Nucleus accumbens (tissue), 56 donors: ENCODE measurements at regions not wholly inside any gene's neighbourhood (a gene's known extent, or its start where the extent isn't known, plus 50 kb on each side); places are given as distances from the start of the nearest gene placed in this dataset.

Experiments
- DNase-seq, 56 donors: peaks; one replicate each; lab custom pipeline; 2025; lab: John Stamatoyannopoulos, UW

DNA sequence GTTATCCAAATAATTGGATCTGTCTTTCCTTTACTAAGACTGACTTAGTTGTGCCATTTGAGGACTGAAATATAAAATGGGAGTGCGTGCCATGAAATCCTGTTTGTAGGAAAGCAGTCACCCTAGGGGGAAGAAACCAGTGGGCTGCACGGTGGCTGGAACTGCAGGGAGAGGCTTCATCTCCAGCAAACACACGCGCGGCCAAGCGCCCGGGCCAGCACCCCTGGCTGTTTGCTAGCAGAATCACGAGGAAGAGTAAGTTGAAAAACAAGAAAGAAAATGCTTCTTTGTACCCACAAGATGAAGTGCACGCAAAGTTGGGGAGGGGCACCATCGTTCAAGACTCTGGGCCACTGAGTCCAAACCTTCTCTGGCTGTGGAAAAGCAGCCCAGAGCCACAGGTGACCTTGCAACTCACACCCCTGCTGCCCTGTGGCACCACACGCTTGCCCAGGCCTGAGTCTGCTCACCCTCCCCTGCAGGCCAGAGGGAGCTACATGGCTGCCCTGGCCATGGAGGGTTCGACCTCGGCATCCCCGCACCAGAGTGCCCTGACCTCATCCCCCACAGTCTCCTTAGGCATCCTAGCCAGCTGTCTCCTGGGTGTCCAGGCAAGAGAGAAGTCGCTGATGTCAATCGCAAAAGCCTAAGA lies 55.2 kb downstream of the IRX2 start:
- no peak for DNase-seq

DNA sequence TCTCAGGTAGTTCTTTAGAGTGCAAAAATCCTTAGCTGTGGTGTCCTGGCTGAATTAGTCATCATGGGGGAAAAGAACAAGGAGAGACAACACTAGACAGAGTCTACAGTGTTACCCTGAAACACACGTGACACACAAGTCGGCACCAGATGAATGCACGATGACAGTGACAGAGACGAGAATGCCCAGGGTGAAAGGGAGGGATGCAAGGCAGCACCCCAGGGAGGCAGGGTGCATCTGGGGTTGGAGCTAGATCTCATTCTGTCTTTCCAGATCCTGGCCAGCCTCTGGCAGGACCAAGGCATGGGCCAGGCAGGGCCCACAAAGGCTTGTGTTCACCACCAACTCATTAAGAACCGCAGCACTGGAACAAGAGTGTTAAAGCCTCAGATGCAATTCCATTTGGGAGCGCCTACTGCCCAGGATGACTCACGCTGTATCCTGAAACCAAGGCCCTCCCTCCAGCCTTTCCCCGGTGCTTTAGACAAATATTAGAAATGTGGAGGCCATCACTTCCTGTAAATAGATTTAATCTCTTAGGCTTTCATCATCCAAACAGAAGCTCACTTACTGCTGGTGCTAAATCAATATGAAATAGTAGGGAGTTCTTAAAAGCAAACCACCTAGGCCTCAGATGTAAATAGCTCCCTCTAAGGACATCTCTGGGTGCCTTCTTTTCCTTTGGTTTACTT lies 56.1 kb downstream of the IRX2 start:
- no peak for DNase-seq

DNA sequence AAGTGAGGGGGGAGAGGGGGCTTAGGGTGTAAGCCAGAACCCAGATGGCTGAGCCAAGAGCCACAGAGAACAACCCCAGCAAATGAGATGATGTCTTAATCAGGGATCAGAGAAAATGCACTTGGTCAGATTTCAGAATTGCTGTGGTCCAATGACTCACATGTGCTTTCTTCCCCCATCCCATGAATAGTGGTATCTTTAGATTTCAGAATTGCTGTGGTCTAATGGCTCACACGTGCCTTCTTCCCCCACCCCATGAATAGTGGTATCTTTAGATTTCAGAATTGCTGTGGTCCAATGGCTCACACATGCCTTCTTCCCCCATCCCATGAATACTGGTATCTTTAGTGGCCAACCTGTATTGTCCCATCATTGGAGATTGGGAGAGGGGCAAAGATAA lies 59.9 kb downstream of the IRX2 start:
- no peak for DNase-seq

DNA sequence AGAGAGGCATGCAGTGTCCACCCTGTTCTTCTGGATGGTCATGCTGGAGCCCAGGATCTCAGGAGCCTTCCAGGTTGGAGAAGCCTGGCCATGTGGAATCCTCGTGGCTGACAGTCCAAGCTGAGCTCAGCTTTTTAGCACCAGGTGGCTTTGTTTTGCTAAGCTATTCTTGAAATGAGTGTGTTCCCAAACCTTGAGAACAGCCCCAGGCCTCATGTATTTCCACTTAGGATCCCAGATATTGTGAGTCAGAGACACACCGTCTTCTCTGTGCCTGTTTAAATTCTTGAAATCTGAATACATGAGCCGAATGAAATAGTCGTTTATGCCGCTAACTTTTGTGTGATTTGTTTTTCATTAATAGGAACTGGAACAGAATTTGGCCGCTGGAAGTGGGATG lies 61.2 kb downstream of the IRX2 start:
- no peak for DNase-seq

DNA sequence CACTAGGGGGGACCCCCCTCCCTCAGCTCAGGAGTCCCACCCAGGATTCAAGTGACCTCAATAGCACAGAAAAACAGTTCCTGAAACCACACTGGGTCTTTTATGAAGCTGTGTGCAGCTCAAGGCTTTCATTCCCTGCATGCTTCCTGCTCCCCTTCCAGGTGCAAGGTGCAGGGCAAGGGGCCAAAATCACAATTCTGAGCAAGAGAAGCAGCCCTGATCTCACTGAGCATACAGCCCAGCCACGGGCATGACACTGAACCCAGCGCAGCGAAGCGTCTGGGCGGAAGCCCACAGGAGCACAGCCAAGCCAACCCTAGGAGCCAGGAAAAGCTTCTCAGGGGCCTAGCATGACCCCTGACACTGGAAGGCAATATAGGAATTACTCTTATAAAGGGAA lies 62.9 kb downstream of the IRX2 start:
- DNase-seq: no peak

DNA sequence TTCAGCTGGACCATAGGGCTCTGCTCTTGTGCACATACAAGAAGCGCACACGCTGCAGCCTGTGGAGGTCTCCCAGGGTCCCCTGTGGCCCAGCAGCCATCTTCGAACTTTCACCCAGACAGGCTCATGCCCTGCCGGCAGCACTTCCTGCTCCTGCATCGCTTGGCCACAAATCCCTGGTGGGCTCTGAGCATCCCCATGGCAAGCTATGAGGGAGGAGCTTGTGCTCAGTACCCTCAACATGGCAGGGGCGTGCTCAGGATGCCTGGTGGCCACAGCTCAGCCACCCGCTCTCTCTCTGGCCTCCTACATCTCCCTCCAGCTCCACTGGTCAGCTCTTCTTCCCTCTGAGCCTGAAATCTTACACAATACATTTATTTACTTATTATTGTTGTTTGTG lies 63.7 kb downstream of the IRX2 start:
- DNase-seq: no peak

DNA sequence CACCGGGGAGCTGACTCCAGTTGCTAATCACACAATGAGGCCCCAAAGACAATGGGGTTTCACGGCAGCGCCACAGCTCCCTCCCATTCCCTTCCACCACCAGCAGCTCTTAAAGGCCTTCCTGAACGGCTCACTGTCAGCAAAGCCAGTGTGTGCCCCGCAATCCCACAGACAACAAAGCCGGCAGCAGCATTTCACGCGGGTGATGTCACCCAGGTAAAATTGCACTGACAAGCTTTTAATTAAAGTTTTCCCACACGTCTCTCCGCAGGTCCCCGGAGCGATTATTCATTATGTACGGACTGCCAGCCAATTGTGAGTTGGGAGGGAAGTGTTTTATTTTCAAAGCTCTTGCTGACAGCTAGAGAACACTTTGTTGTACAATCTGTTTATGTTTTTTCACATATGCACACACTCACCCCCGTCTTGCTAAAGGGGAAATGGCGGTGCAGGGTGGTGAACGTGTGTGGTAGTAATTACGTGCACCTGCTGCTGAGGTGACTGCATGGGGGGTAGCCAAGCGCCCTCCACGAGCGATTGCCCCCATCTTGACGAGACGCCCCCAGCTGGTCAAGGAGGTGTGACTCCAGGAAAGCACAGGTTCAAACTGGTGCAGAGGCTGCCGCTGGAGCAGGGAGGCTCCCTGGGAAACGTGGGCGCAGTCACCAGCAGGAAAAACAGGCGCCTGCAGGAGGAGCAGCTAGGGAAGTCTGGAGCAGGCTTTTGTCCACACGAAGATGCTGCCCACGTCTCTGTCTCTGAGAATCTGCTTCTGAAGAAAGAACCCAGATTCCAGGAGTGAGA lies 65.0 kb downstream of the IRX2 start:
- DNase-seq: peak in 1 of 56 donors; percentile 9

DNA sequence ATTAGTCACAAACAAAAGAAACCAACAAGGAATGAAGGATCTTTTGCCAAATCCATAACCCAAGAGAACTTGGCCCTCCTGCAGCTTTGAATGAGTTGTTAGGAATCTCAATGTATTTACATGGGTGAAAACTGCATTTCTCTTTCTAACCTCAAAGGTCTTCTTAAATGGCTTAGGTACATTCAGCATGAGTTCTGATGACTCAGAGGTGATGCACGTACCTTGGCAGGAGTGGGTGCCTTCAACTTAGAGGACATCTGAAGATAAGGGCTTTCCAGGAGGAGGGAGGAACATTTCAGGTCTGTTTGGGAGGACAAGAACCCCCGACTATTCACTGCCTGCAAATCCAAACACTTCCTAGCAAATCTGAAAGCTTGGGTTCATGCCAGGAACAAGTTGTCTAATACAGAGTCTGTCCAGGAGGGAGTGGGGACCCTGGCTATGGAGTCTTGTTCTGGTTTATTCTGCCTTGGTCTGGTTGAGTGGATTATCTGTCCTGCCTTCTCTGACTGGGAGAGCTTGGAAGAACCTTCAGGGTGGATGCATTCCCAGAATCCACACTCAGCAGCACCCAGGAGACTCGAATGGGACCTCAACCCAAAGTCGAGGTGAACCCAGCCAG lies 65.7 kb downstream of the IRX2 start:
- no peak for DNase-seq

DNA sequence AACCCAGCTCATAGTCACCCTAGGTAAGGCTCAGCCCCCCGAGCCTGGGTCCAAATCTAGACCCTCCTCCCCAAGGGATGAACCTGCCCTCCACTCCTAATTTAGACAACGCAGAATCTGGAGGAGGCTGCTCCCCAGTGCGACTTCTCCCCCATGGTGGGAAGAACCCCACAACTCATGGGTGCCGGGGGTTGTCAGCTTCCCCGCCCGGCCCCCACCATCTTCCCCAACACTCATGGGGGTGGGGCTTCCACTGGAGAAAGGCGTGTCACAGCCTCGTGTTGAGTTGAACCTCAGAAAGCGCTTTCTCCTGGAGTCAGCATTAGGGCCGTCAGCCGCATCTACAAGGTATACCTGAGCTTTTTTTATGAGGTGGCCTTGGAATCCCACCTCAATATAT lies 66.9 kb downstream of the IRX2 start:
- no peak for DNase-seq

DNA sequence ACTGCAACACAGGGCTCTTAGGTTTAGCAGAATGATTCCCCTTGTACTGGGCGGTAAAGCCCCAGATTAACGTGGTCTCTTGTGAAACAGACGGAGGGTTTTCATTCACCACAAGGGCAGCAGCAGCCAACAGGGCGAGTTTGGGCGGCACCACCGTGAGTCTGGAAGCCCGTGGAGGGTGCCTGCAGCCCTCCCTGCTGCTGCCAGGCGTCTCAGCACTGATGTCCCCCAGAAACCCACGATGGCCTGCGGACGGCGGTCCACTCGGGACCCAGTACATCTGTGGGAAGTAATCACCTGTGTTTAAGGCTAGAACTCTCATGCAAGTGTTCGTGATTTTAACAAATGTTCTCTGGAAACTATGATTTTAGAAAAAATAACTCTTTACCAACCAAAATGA lies 67.8 kb downstream of the IRX2 start:
- no peak for DNase-seq

DNA sequence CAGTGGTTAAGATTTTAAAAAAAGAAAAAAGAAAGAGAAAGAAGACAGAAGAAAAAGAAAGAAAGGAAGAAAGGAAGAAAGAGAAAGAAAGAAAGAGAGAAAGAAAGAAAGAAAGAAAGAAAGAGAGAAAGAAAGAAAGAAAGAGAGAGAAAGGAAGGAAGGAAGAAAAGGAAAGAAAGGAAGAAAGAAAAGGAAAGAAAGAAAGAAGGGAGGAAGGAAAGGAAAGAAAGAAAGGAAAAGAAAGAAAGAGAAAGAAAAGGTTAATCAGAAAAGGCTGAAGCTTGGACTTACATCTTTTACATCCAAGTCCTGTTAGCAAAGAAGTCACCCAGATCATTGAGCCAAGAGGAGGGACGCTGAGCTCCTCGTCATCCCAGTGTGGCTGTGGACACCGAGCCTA lies 70.0 kb downstream of the IRX2 start:
- no peak for DNase-seq

DNA sequence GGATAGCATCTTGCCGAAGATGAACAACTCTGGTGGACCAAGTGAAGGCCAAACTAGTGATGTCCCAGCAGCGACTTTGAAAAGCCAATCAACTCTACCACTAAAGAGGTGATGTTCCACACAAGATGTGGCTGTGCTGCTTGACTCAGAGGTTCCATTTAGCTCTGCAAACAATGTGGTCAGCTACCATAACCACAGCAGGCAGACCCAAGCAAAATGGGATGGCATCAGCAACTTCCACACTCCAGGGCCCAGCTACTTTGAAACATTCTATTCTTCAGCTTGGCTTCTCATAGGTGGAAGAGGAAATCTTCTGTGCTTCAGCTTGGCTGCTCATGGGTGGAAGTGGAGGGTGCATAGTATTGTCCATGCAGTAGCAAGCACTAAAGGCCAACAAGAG lies 70.5 kb downstream of the IRX2 start:
- no peak for DNase-seq

DNA sequence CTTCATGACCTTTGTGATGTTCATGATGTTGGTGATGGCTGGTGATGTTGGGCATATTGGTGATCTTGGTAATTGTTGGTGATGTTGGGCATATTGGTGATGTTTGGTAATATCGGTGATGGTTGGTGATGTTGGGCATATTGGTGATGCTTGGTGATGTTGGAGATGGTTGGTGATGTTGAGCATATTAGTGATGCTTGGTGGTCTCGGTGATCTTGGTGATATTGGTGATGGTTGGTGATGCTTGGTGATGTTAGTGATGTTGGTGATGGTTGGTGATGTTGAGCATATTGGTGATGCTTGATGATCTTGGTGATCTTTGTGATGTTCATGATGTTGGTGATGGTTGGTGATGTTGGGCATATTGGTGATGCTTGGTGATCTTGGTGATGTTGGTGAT lies 73.8 kb downstream of the IRX2 start:
- DNase-seq: no peak

DNA sequence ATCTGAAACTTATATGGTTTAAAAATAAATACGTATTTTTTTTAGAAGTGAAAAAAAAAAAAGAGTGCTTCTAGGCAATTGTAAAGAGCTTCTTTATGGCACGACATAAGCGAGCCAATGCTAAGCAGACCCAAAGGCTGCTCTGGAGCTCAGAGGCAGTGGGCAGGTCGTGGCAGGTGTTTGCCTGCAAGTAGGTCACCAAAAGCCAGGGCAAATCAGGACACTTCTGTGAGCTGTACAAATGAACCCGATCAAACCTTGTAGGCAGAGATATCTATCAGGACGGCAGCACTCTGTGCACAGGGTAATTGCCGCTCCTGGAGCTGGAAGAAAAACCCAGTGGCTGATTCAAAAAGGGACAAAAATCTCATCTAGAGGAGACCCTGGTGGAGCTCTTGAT lies 75.9 kb downstream of the IRX2 start:
- no peak for DNase-seq

DNA sequence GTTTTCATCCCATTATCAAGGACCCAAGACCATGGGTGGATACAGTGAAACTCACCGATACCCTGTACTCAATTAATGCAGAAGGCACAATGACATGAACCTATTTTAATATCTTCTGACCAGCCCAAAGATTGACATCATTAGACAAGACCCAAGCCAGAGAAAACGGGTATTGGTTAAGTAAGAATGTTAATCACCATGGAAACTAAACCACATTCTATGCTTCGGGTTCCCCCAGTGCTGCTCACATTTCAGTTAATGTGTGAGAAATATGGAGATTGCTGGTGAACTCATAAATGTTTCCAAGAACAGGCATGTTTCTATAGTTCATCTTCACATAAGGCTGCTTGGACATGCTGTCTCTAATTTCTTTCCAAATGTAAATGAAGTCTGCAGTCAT lies 77.0 kb downstream of the IRX2 start:
- DNase-seq: no peak

DNA sequence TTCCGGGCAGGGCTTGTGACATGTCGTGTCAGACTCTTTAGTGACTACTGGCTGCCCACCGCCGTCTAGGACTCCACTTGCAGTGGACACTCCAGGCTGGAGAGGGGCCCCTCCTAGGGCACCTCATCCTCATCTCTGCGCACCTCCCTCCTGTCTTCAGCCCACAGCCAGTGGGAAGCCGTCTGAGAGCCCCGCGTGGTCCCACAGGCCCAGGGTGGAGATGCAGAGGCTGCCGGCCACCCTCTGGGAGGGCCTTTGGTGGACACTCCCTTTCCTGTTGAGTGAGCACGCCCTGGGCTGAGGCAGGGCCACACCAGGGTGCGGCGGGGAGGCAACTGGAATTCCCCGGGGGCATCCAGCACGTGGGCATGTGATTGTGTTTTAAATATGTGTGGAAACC lies 80.5 kb downstream of the IRX2 start:
- DNase-seq: no peak

DNA sequence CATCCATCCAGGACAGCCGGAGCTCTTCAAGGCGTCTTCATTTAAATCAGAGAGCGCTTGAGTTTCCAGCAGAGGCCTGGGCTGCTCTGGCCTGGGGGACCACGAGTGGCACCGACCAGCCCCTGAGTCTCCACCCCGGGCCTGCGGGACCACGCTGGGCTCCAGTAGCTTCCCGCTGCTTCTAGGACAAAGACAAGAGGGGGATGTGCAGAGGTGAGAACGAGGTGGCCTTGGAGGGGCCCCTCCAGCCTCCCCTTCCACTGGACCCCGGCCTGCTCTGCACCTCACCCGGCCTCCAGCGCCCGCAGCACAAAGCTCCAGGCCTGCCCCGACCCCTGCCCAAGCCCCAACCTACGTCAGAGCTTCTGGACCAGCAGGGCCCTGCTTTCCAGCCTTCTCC lies 81.6 kb downstream of the IRX2 start:
- no peak for DNase-seq

DNA sequence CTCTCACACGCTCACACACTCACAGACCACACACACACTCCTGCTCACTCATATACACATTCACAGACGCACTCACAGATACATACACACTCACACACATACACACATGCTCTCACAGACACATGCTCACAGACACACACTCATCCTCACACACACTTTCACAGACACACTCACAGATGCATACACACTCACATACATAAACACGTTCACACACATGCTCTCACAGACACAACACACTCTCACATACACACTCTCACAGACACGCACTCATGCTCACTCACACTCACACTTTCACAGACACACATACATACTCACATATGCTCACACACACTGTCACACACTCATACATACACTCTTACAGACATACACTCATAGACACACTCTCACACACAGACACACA lies 82.2 kb downstream of the IRX2 start:
- no peak for DNase-seq

DNA sequence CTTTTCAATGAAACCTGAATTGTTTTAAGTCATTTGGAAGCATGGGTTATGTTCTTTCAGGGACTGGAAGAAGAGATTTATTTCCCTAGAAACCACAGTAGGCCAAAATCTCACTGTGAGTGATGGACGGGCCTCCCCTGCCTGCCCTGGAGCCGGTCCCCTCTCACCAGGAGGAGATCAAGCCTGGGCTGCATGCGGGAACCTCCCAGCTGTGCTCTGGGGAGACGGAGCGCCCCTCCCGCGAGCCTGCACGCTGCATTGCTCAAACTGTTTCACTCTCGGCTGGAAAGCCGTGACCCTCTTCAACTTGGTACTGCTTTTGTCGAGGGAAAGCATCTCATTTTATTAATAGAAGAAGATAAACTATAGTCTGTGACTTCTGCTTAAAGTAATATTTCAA lies 85.4 kb downstream of the IRX2 start:
- DNase-seq: no peak

DNA sequence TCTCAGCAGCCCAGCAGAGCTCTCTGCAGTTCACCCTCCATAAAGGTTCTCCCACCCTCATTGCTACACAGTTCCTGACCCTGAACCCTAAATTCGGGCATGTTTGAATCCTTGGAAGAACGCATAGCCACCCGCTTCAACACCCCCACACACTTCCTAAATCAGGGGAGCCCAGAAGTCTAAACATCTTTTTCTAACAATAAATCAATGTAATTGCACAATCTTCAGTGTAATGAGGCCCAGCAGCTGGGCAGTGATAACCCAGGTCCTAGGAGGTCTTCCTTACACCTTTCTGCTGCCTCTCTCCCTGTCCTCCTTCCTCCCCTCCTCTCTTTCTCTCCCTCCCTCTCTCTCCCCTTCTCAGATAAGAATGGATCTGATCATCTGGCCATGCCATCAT lies 88.0 kb downstream of the IRX2 start:
- DNase-seq: no peak

DNA sequence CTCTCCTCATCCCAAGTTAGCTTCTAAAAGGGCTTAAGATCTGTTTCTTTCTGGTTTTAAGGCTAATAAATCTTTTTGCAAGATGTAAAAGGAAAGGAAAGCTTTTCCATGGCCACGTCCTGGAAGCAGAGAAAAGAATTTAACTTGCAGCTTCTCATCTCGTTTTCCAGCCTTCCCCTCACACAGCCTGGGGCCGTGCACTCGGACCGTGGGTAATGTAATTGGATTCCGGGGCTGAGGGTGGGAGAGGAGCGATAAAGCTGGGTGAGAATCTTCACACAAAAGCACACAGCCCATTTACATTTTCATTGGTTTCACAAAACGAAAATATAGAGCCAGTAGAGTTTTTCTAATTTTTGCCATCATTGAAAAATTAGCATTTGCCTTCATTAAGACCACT lies 91.2 kb downstream of the IRX2 start:
- DNase-seq: no peak
